ENCODE measurements at regions not wholly inside any gene's neighbourhood (a gene's known extent, or its start where the extent isn't known, plus 50 kb on each side); places are given as distances from the start of the nearest gene placed in this dataset.

DNA sequence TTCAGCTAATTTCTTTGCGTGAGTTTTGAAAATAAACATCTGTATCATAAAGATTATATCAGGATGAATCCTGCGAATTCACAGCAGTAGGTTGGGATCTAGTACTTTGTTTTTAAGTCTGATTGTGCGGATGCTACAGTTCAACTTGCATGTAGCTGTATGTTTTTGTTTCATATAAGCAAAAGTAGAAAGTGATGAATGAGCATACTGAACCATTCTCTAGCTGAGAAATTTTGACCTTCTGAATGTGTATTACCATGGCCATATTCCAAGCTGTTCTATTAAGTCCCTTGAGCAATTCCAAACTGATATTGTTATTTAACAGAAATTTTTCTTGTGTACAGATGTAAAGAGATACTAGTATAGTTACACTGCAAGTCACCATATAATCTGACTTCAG, 358.8 kb upstream of the MEOX2 start:
- Histone ChIP-seq H3K27me3 (ENCODE audit: control insufficient read depth, insufficient read depth, low read length) (no peaks in the 10 kb centered on the region), H3K4me1 (ENCODE audit: control insufficient read depth, insufficient read depth, low read length) (no peaks in the 10 kb centered on the region), H3K9me3 (ENCODE audit: control insufficient read depth, insufficient read depth, low read length) (no peaks in the 10 kb centered on the region), H3K27ac (ENCODE audit: low read depth, low read length) (no peak overlapping the region), H3K36me3 (ENCODE audit: control insufficient read depth, insufficient read depth, low read length) (no peaks in the 10 kb centered on the region), H3K4me3 (ENCODE audit: low read depth, low read length) (no peak overlapping the region)
- no CpG with 5 or more reads among the region's 3 CpGs for WGBS (ENCODE audit: insufficient coverage)
- no peak for DNase-seq (ENCODE audit: low read depth in 4 of 6, low spot score in 6 of 6)

- no peaks in the 10 kb centered on the region for H3K9me3 ChIP-seq (ENCODE audit: control insufficient read depth, insufficient read depth, low read length)
- H3K27ac ChIP-seq (ENCODE audit: low read depth, low read length), result no peak overlapping the region
- no peaks in the 10 kb centered on the region for H3K4me1 ChIP-seq (ENCODE audit: control insufficient read depth, insufficient read depth, low read length)
- no peaks in the 10 kb centered on the region for H3K36me3 ChIP-seq (ENCODE audit: control insufficient read depth, insufficient read depth, low read length)
- no peaks in the 10 kb centered on the region for H3K27me3 ChIP-seq (ENCODE audit: control insufficient read depth, insufficient read depth, low read length)
- H3K4me3 ChIP-seq (ENCODE audit: low read depth, low read length), result no peak overlapping the region
- no peak for DNase-seq (ENCODE audit: low read depth in 4 of 6, low spot score in 6 of 6)
Measured at GRCh38 chr7:16044645-16045044, 358.2 kb upstream of the MEOX2 start.

DNA sequence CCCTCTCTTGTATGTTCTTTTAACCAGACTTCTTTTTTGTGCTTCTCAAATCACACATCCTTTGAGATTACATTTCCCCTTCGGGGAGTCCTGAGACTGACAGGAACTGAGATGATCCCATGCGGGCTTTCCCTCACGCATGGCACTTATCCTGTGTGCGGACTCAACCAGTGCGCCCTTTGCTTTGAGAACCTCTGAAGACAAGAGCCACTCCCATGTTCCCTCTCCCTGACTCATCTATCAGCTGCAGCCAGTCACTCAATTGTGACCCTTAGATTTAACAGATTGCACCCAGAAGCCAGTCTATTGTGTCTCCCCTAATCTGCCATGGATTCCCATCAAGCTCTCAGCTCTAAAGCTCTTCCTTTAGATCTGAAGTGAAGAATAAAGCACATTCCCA, 353.9 kb upstream of the MEOX2 start:
- H3K27ac ChIP-seq (ENCODE audit: low read depth, low read length), result no peak overlapping the region
- no peaks in the 10 kb centered on the region for H3K36me3 ChIP-seq (ENCODE audit: control insufficient read depth, insufficient read depth, low read length)
- no peaks in the 10 kb centered on the region for H3K27me3 ChIP-seq (ENCODE audit: control insufficient read depth, insufficient read depth, low read length)
- H3K4me1 ChIP-seq (ENCODE audit: control insufficient read depth, insufficient read depth, low read length), result no peaks in the 10 kb centered on the region
- 93% methylated on average over 5 of the region's 5 CpGs for WGBS (ENCODE audit: insufficient coverage)
- no peak for DNase-seq (ENCODE audit: low read depth in 4 of 6, low spot score in 6 of 6)
- no peak overlapping the region for H3K4me3 ChIP-seq (ENCODE audit: low read depth, low read length)
- no peaks in the 10 kb centered on the region for H3K9me3 ChIP-seq (ENCODE audit: control insufficient read depth, insufficient read depth, low read length)

GRCh38 chr7:16038906-16039305, 352.4 kb upstream of the MEOX2 start:
- no peak overlapping the region for H3K27ac ChIP-seq (ENCODE audit: low read depth, low read length)
- WGBS (ENCODE audit: insufficient coverage), result no CpG with 5 or more reads among the region's 3 CpGs
- no peak for DNase-seq (ENCODE audit: low read depth in 4 of 6, low spot score in 6 of 6)
- no peaks in the 10 kb centered on the region for H3K4me1 ChIP-seq (ENCODE audit: control insufficient read depth, insufficient read depth, low read length)
- H3K9me3 ChIP-seq (ENCODE audit: control insufficient read depth, insufficient read depth, low read length), result no peaks in the 10 kb centered on the region
- no peaks in the 10 kb centered on the region for H3K36me3 ChIP-seq (ENCODE audit: control insufficient read depth, insufficient read depth, low read length)
- H3K4me3 ChIP-seq (ENCODE audit: low read depth, low read length), result no peak overlapping the region
- H3K27me3 ChIP-seq (ENCODE audit: control insufficient read depth, insufficient read depth, low read length), result no peaks in the 10 kb centered on the region

- Histone ChIP-seq H3K27ac (ENCODE audit: low read depth, low read length) (no peak overlapping the region), H3K4me1 (ENCODE audit: control insufficient read depth, insufficient read depth, low read length) (no peaks in the 10 kb centered on the region), H3K4me3 (ENCODE audit: low read depth, low read length) (no peak overlapping the region), H3K9me3 (ENCODE audit: control insufficient read depth, insufficient read depth, low read length) (no peaks in the 10 kb centered on the region), H3K36me3 (ENCODE audit: control insufficient read depth, insufficient read depth, low read length) (no peaks in the 10 kb centered on the region), H3K27me3 (ENCODE audit: control insufficient read depth, insufficient read depth, low read length) (no peaks in the 10 kb centered on the region)
- WGBS (ENCODE audit: insufficient coverage), result no CpG with 5 or more reads among the region's 1 CpG
- DNase-seq (ENCODE audit: low read depth in 4 of 6, low spot score in 6 of 6), result peak in 1 of 6 donors; percentile 24
Measured at GRCh38 chr7:16035392-16035791, 348.9 kb upstream of the MEOX2 start.

DNA sequence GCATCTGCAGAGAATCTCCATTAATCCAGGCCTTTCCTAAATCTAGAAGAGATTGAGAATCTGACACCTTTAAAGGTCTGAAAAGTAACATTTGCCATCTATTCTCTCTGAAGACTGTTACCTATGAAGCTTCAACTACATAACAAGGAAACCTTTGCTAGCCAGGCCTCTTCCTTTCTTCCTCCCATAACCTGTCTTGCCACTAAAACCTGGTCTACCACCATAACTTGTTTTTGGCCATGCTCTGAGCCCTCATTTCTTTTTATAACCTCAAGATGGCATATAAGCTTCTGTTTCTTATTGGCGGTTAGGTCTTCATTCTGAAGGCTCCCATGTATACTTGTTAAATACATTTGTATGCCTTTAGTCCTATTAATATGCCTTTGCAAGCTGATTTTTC, 348.4 kb upstream of the MEOX2 start:
- WGBS (ENCODE audit: insufficient coverage), result no CpG with 5 or more reads among the region's 1 CpG
- no peaks in the 10 kb centered on the region for H3K4me1 ChIP-seq (ENCODE audit: control insufficient read depth, insufficient read depth, low read length)
- no peak for DNase-seq (ENCODE audit: low read depth in 4 of 6, low spot score in 6 of 6)

GRCh38 chr7:16034353-16034752, 347.9 kb upstream of the MEOX2 start:
- Histone ChIP-seq H3K27ac (ENCODE audit: low read depth, low read length) (no peak overlapping the region), H3K27me3 (ENCODE audit: control insufficient read depth, insufficient read depth, low read length) (no peaks in the 10 kb centered on the region), H3K9me3 (ENCODE audit: control insufficient read depth, insufficient read depth, low read length) (no peaks in the 10 kb centered on the region), H3K4me1 (ENCODE audit: control insufficient read depth, insufficient read depth, low read length) (no peaks in the 10 kb centered on the region), H3K4me3 (ENCODE audit: low read depth, low read length) (no peak overlapping the region), H3K36me3 (ENCODE audit: control insufficient read depth, insufficient read depth, low read length) (no peaks in the 10 kb centered on the region)
- DNase-seq (ENCODE audit: low read depth in 4 of 6, low spot score in 6 of 6), result no peak
- WGBS (ENCODE audit: insufficient coverage), result 80% methylated on average over 1 of the region's 2 CpGs

More for the DNA sequence above, 348.4 kb upstream of the MEOX2 start:
- no peaks in the 10 kb centered on the region for H3K27me3 ChIP-seq (ENCODE audit: control insufficient read depth, insufficient read depth, low read length)
- H3K9me3 ChIP-seq (ENCODE audit: control insufficient read depth, insufficient read depth, low read length), result no peaks in the 10 kb centered on the region
- no peaks in the 10 kb centered on the region for H3K36me3 ChIP-seq (ENCODE audit: control insufficient read depth, insufficient read depth, low read length)
- H3K27ac ChIP-seq (ENCODE audit: low read depth, low read length), result no peak overlapping the region
- no peak overlapping the region for H3K4me3 ChIP-seq (ENCODE audit: low read depth, low read length)

DNA sequence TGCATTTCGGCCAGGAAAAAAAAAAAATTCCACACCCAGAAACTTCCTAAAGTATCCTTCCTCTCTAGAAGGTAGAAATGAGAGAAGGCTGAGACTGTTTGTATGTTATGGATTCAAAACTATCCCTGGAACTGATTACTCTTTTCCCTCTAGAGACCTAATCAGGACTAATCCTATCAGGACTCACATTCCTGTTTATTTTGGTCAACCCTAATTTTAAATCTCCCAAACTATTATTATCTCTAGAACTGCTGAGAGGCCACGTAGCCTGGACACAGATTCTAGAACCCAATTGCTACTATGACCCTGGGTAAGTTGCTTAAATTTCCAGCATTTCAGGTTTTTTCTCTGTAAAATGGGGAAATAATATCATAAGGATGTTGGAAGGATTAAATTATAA, 346.8 kb upstream of the MEOX2 start:
- no peaks in the 10 kb centered on the region for H3K9me3 ChIP-seq (ENCODE audit: control insufficient read depth, insufficient read depth, low read length)
- H3K27ac ChIP-seq (ENCODE audit: low read depth, low read length), result no peak overlapping the region
- no CpG with 5 or more reads among the region's 2 CpGs for WGBS (ENCODE audit: insufficient coverage)
- no peaks in the 10 kb centered on the region for H3K36me3 ChIP-seq (ENCODE audit: control insufficient read depth, insufficient read depth, low read length)
- no peaks in the 10 kb centered on the region for H3K27me3 ChIP-seq (ENCODE audit: control insufficient read depth, insufficient read depth, low read length)
- H3K4me3 ChIP-seq (ENCODE audit: low read depth, low read length), result no peak overlapping the region
- H3K4me1 ChIP-seq (ENCODE audit: control insufficient read depth, insufficient read depth, low read length), result no peaks in the 10 kb centered on the region
- DNase-seq (ENCODE audit: low read depth in 4 of 6, low spot score in 6 of 6), result no peak

DNA sequence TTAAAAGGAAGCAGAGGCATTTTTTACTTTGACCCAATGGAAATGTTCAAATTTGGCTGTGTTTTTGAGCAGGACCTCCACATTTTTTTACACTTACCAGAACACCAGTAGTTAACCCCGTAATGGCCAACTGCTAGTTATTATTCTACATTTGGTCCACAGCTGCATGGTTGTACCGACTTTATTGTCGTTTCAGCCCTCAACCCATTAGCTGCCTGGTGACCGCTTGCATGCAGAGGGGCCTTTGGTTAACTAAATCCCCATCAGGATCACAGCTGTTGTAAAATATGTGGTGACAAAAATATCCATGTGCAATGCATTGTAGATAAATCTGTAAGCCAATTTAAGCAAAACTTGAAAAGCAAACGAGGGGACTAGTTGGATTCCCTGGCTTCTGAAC, 342.2 kb upstream of the MEOX2 start:
- DNase-seq (ENCODE audit: low read depth in 4 of 6, low spot score in 6 of 6), result no peak
- no peaks in the 10 kb centered on the region for H3K4me1 ChIP-seq (ENCODE audit: control insufficient read depth, insufficient read depth, low read length)

DNA sequence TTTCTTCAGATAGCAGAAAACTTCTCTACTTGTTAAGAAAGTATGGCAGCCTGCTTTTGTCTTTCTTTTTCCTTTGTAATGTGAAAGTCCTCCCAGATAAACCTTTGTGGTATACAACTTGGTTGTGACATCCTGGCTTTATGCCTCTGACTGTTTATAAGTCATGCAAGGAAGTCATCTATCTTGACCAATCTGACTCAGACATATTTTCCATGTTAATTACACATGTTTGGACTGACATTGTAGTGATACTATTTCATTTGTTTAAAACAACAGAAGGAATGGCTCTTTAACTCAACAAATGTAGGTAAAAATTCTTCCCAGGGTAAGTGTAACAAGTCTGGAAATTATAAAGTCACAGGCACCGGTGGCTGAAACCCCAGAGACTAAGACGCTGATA, 341.6 kb upstream of the MEOX2 start:
- no peak overlapping the region for H3K27ac ChIP-seq (ENCODE audit: low read depth, low read length)
- no peaks in the 10 kb centered on the region for H3K27me3 ChIP-seq (ENCODE audit: control insufficient read depth, insufficient read depth, low read length)
- no peak overlapping the region for H3K4me3 ChIP-seq (ENCODE audit: low read depth, low read length)
- no peak for DNase-seq (ENCODE audit: low read depth in 4 of 6, low spot score in 6 of 6)
- no peaks in the 10 kb centered on the region for H3K4me1 ChIP-seq (ENCODE audit: control insufficient read depth, insufficient read depth, low read length)
- WGBS (ENCODE audit: insufficient coverage), result no CpG with 5 or more reads among the region's 2 CpGs
- H3K9me3 ChIP-seq (ENCODE audit: control insufficient read depth, insufficient read depth, low read length), result no peaks in the 10 kb centered on the region
- no peaks in the 10 kb centered on the region for H3K36me3 ChIP-seq (ENCODE audit: control insufficient read depth, insufficient read depth, low read length)

More for the DNA sequence above, 342.2 kb upstream of the MEOX2 start:
- H3K9me3 ChIP-seq (ENCODE audit: control insufficient read depth, insufficient read depth, low read length), result no peaks in the 10 kb centered on the region
- H3K27ac ChIP-seq (ENCODE audit: low read depth, low read length), result no peak overlapping the region
- H3K36me3 ChIP-seq (ENCODE audit: control insufficient read depth, insufficient read depth, low read length), result no peaks in the 10 kb centered on the region
- H3K27me3 ChIP-seq (ENCODE audit: control insufficient read depth, insufficient read depth, low read length), result no peaks in the 10 kb centered on the region
- 100% methylated on average over 1 of the region's 5 CpGs for WGBS (ENCODE audit: insufficient coverage)
- H3K4me3 ChIP-seq (ENCODE audit: low read depth, low read length), result no peak overlapping the region

Data from spinal cord (tissue), 9 donors.